ENCODE measurements at regions not wholly inside any gene's neighbourhood (a gene's known extent, or its start where the extent isn't known, plus 50 kb on each side); places are given as distances from the start of the nearest gene placed in this dataset.
"Not testable (repeated sequence)": the region's sequence is repeated elsewhere in the genome, so short reads cannot be mapped to it uniquely, and the experiment has no call there.

GRCh38 chr1:30000266-30000665 is 723.1 kb downstream of the MATN1 start:
- DNase-seq (ENCODE audit: low spot score): no peak

- no peak for DNase-seq (ENCODE audit: low spot score)
Observed at GRCh38 chr1:29999595-29999994, 723.8 kb downstream of the MATN1 start.

- DNase-seq (ENCODE audit: low spot score): no peak
Observed at GRCh38 chr1:29998686-29999085, 724.7 kb downstream of the MATN1 start.

- not testable (repeated sequence) for DNase-seq (ENCODE audit: low spot score)
Observed at GRCh38 chr1:29997818-29998217, 725.6 kb downstream of the MATN1 start.

GRCh38 chr1:29993950-29994349 is 729.4 kb downstream of the MATN1 start:
- no peak for DNase-seq (ENCODE audit: low spot score)

- DNase-seq (ENCODE audit: low spot score): no peak
Observed at GRCh38 chr1:29991815-29992214, 731.6 kb downstream of the MATN1 start.

- no peak for DNase-seq (ENCODE audit: low spot score)
Observed at GRCh38 chr1:29991025-29991424, 732.4 kb downstream of the MATN1 start.

- DNase-seq (ENCODE audit: low spot score): no peak
Observed at GRCh38 chr1:29990304-29990703, 733.1 kb downstream of the MATN1 start.

- no peak for DNase-seq (ENCODE audit: low spot score)
Observed at GRCh38 chr1:29986986-29987385, 736.4 kb downstream of the MATN1 start.

- no peak for DNase-seq (ENCODE audit: low spot score)
Observed at GRCh38 chr1:29985606-29985945, 737.8 kb downstream of the MATN1 start.

- DNase-seq (ENCODE audit: low spot score): no peak
Observed at GRCh38 chr1:29984862-29985605, 738.4 kb downstream of the MATN1 start.

- DNase-seq (ENCODE audit: low spot score): no peak
Observed at GRCh38 chr1:29984166-29984861, 739.1 kb downstream of the MATN1 start.

- DNase-seq (ENCODE audit: low spot score): no peak
Observed at GRCh38 chr1:29983321-29983720, 740.1 kb downstream of the MATN1 start.

- no peak for DNase-seq (ENCODE audit: low spot score)
Observed at GRCh38 chr1:29981586-29982239, 741.7 kb downstream of the MATN1 start.

GRCh38 chr1:29977550-29977949 is 741.2 kb downstream of the PTPRU start:
- no peak for DNase-seq (ENCODE audit: low spot score)

- peak; percentile 5 for DNase-seq (ENCODE audit: low spot score)
Observed at GRCh38 chr1:29975036-29975694, 738.8 kb downstream of the PTPRU start.

GRCh38 chr1:29974316-29974724 is 738.0 kb downstream of the PTPRU start:
- DNase-seq (ENCODE audit: low spot score): peak; percentile 73

- DNase-seq (ENCODE audit: low spot score): no peak
Observed at GRCh38 chr1:29973406-29973805, 737.1 kb downstream of the PTPRU start.

GRCh38 chr1:29972421-29973053 is 736.2 kb downstream of the PTPRU start:
- DNase-seq (ENCODE audit: low spot score): no peak

GRCh38 chr1:29971703-29972102 is 735.4 kb downstream of the PTPRU start:
- DNase-seq (ENCODE audit: low spot score): no peak

GRCh38 chr1:29970747-29971325 is 734.5 kb downstream of the PTPRU start:
- DNase-seq (ENCODE audit: low spot score): no peak

- DNase-seq (ENCODE audit: low spot score): no peak
Observed at GRCh38 chr1:29969576-29969975, 733.3 kb downstream of the PTPRU start.

Measured in SW480 (cell line).